ENCODE measurements at regions not wholly inside any gene's neighbourhood (a gene's known extent, or its start where the extent isn't known, plus 50 kb on each side); places are given as distances from the start of the nearest gene placed in this dataset.

- H3K4me3 Mint-ChIP-seq = no peak overlapping the region
- H3K36me3 ChIP-seq (ENCODE audit: insufficient read depth, low read length) = no peaks in the 10 kb centered on the region
- no peak for DNase-seq
- H3K4me1 Mint-ChIP-seq = no peaks in the 10 kb centered on the region
- no peak overlapping the region for H3K27ac ChIP-seq (ENCODE audit: low read depth, low read length)
- no peak overlapping the region for H3K27ac Mint-ChIP-seq
- H3K4me1 ChIP-seq (ENCODE audit: insufficient read depth, low read length) = no peaks in the 10 kb centered on the region
- CTCF ChIA-PET (ENCODE audit: partially characterized antibody) = no interaction called here
- H3K27me3 ChIP-seq (ENCODE audit: insufficient read depth, low read length) = no peaks in the 10 kb centered on the region
- H3K4me3 ChIP-seq (ENCODE audit: low read length in 2 of 2) = no peak overlapping the region
- no peaks in the 10 kb centered on the region for H3K9me3 ChIP-seq (ENCODE audit: control insufficient read depth in 1 of 2, low read length in 2 of 2)
- POLR2A ChIA-PET (ENCODE audit: partially characterized antibody) = no interaction called here
- peaks cover 0 to 1% (median 0%) of the 10 kb centered on the region in 8 donors for H3K9me3 Mint-ChIP-seq
- intact Hi-C loops (cut with micrococcal nuclease) = no loop called here
- H3K36me3 Mint-ChIP-seq = no peaks in the 10 kb centered on the region
- H3K27me3 Mint-ChIP-seq = peaks cover 1 to 2% of the 10 kb centered on the region in 2 donors
These were observed 211.3 kb downstream of the GPD2 start for GRCh38 chr2:156647377-156648010.

GRCh38 chr2:156648522-156648921 is 212.3 kb downstream of the GPD2 start:
- H3K4me1 Mint-ChIP-seq = no peaks in the 10 kb centered on the region
- no peak overlapping the region for H3K4me3 Mint-ChIP-seq
- H3K4me1 ChIP-seq (ENCODE audit: insufficient read depth, low read length) = no peaks in the 10 kb centered on the region
- H3K27ac ChIP-seq (ENCODE audit: low read depth, low read length) = no peak overlapping the region
- no peak overlapping the region for H3K27ac Mint-ChIP-seq
- ChIA-PET POLR2A (ENCODE audit: partially characterized antibody) (no interaction called here), CTCF (ENCODE audit: partially characterized antibody) (no interaction called here)
- intact Hi-C loops (cut with micrococcal nuclease) = no loop called here
- H3K9me3 ChIP-seq (ENCODE audit: control insufficient read depth in 1 of 2, low read length in 2 of 2) = no peaks in the 10 kb centered on the region
- no peaks in the 10 kb centered on the region for H3K36me3 ChIP-seq (ENCODE audit: insufficient read depth, low read length)
- H3K27me3 ChIP-seq (ENCODE audit: insufficient read depth, low read length) = no peaks in the 10 kb centered on the region
- H3K9me3 Mint-ChIP-seq = peaks cover 0 to 1% (median 0%) of the 10 kb centered on the region in 8 donors
- DNase-seq = no peak
- H3K36me3 Mint-ChIP-seq = no peaks in the 10 kb centered on the region
- H3K4me3 ChIP-seq (ENCODE audit: low read length in 2 of 2) = no peak overlapping the region
- peaks cover 1 to 2% of the 10 kb centered on the region in 2 donors for H3K27me3 Mint-ChIP-seq

- no peaks in the 10 kb centered on the region for H3K4me1 ChIP-seq (ENCODE audit: insufficient read depth, low read length)
- no peak for DNase-seq
- Mint-ChIP-seq H3K27me3 (peaks cover 0 to 2% of the 10 kb centered on the region in 2 donors), H3K36me3 (no peaks in the 10 kb centered on the region), H3K4me3 (no peak overlapping the region), H3K9me3 (peaks cover 0 to 1% (median 0%) of the 10 kb centered on the region in 8 donors), H3K27ac (no peak overlapping the region), H3K4me1 (no peaks in the 10 kb centered on the region)
- CTCF ChIA-PET (ENCODE audit: partially characterized antibody) = interaction anchor here (1.0 kb wide), 1 partner anchor 16 kb away, joined by 3 read pairs; no protein-coding TSS in a partner anchor
- H3K36me3 ChIP-seq (ENCODE audit: insufficient read depth, low read length) = no peaks in the 10 kb centered on the region
- no peaks in the 10 kb centered on the region for H3K27me3 ChIP-seq (ENCODE audit: insufficient read depth, low read length)
- POLR2A ChIA-PET (ENCODE audit: partially characterized antibody) = no interaction called here
- no peak overlapping the region for H3K4me3 ChIP-seq (ENCODE audit: low read length in 2 of 2)
- intact Hi-C loops (cut with micrococcal nuclease) = no loop called here
- no peak overlapping the region for H3K27ac ChIP-seq (ENCODE audit: low read depth, low read length)
- no peaks in the 10 kb centered on the region for H3K9me3 ChIP-seq (ENCODE audit: control insufficient read depth in 1 of 2, low read length in 2 of 2)
These were observed 213.4 kb downstream of the GPD2 start for GRCh38 chr2:156649596-156649995.

- no peaks in the 10 kb centered on the region for H3K36me3 Mint-ChIP-seq
- no peaks in the 10 kb centered on the region for H3K4me1 Mint-ChIP-seq
- ChIA-PET POLR2A (ENCODE audit: partially characterized antibody) (no interaction called here), CTCF (ENCODE audit: partially characterized antibody) (no interaction called here)
- no peaks in the 10 kb centered on the region for H3K9me3 Mint-ChIP-seq
- Histone ChIP-seq H3K27me3 (ENCODE audit: insufficient read depth, low read length) (no peaks in the 10 kb centered on the region), H3K27ac (ENCODE audit: low read depth, low read length) (no peak overlapping the region), H3K4me1 (ENCODE audit: insufficient read depth, low read length) (no peaks in the 10 kb centered on the region), H3K4me3 (ENCODE audit: low read length in 2 of 2) (no peak overlapping the region), H3K9me3 (ENCODE audit: control insufficient read depth in 1 of 2, low read length in 2 of 2) (no peaks in the 10 kb centered on the region), H3K36me3 (ENCODE audit: insufficient read depth, low read length) (no peaks in the 10 kb centered on the region)
- intact Hi-C loops (cut with micrococcal nuclease) = no loop called here
- H3K4me3 Mint-ChIP-seq = no peak overlapping the region
- H3K27ac Mint-ChIP-seq = no peak overlapping the region
- H3K27me3 Mint-ChIP-seq = no peaks in the 10 kb centered on the region
- DNase-seq = no peak
These were observed 216.5 kb downstream of the GPD2 start for GRCh38 chr2:156652691-156653090.

- Mint-ChIP-seq H3K36me3 (no peaks in the 10 kb centered on the region), H3K27ac (no peak overlapping the region), H3K9me3 (no peaks in the 10 kb centered on the region), H3K4me3 (no peak overlapping the region), H3K4me1 (no peaks in the 10 kb centered on the region), H3K27me3 (no peaks in the 10 kb centered on the region)
- Histone ChIP-seq H3K27ac (ENCODE audit: low read depth, low read length) (no peak overlapping the region), H3K4me3 (ENCODE audit: low read length in 2 of 2) (no peak overlapping the region), H3K27me3 (ENCODE audit: insufficient read depth, low read length) (no peaks in the 10 kb centered on the region), H3K36me3 (ENCODE audit: insufficient read depth, low read length) (no peaks in the 10 kb centered on the region), H3K9me3 (ENCODE audit: control insufficient read depth in 1 of 2, low read length in 2 of 2) (no peaks in the 10 kb centered on the region), H3K4me1 (ENCODE audit: insufficient read depth, low read length) (no peaks in the 10 kb centered on the region)
- DNase-seq = no peak
- ChIA-PET POLR2A (ENCODE audit: partially characterized antibody) (no interaction called here), CTCF (ENCODE audit: partially characterized antibody) (no interaction called here)
- intact Hi-C loops (cut with micrococcal nuclease) = no loop called here
These were observed 217.5 kb downstream of the GPD2 start for GRCh38 chr2:156653675-156654074.

- Mint-ChIP-seq H3K9me3 (no peaks in the 10 kb centered on the region), H3K4me3 (no peak overlapping the region), H3K27ac (no peak overlapping the region), H3K4me1 (no peaks in the 10 kb centered on the region), H3K27me3 (peaks cover 0 to 3% of the 10 kb centered on the region in 2 donors), H3K36me3 (no peaks in the 10 kb centered on the region)
- H3K36me3 ChIP-seq (ENCODE audit: insufficient read depth, low read length) = no peaks in the 10 kb centered on the region
- no peak overlapping the region for H3K4me3 ChIP-seq (ENCODE audit: low read length in 2 of 2)
- DNase-seq = no peak
- H3K27me3 ChIP-seq (ENCODE audit: insufficient read depth, low read length) = no peaks in the 10 kb centered on the region
- H3K9me3 ChIP-seq (ENCODE audit: control insufficient read depth in 1 of 2, low read length in 2 of 2) = no peaks in the 10 kb centered on the region
- POLR2A ChIA-PET (ENCODE audit: partially characterized antibody) = no interaction called here
- CTCF ChIA-PET (ENCODE audit: partially characterized antibody) = no interaction called here
- no peak overlapping the region for H3K27ac ChIP-seq (ENCODE audit: low read depth, low read length)
- no peaks in the 10 kb centered on the region for H3K4me1 ChIP-seq (ENCODE audit: insufficient read depth, low read length)
- intact Hi-C loops (cut with micrococcal nuclease) = no loop called here
These were observed 221.6 kb downstream of the GPD2 start for GRCh38 chr2:156657809-156658208.

GRCh38 chr2:156659694-156660093 is 223.5 kb downstream of the GPD2 start:
- H3K9me3 ChIP-seq (ENCODE audit: control insufficient read depth in 1 of 2, low read length in 2 of 2) = no peaks in the 10 kb centered on the region
- H3K4me3 ChIP-seq (ENCODE audit: low read length in 2 of 2) = no peak overlapping the region
- ChIA-PET POLR2A (ENCODE audit: partially characterized antibody) (no interaction called here), CTCF (ENCODE audit: partially characterized antibody) (no interaction called here)
- H3K27me3 ChIP-seq (ENCODE audit: insufficient read depth, low read length) = no peaks in the 10 kb centered on the region
- Mint-ChIP-seq H3K4me1 (peaks cover 0 to 6% (median 2%) of the 10 kb centered on the region in 4 donors), H3K36me3 (no peaks in the 10 kb centered on the region), H3K27ac (no peak overlapping the region), H3K9me3 (no peaks in the 10 kb centered on the region), H3K4me3 (no peak overlapping the region), H3K27me3 (peaks cover 0 to 3% of the 10 kb centered on the region in 2 donors)
- DNase-seq = no peak
- H3K4me1 ChIP-seq (ENCODE audit: insufficient read depth, low read length) = no peaks in the 10 kb centered on the region
- no peak overlapping the region for H3K27ac ChIP-seq (ENCODE audit: low read depth, low read length)
- intact Hi-C loops (cut with micrococcal nuclease) = no loop called here
- no peaks in the 10 kb centered on the region for H3K36me3 ChIP-seq (ENCODE audit: insufficient read depth, low read length)
